HAP-1 (cell line): ENCODE measurements at regions not wholly inside any gene's neighbourhood (a gene's known extent, or its start where the extent isn't known, plus 50 kb on each side); places are given as distances from the start of the nearest gene placed in this dataset.

ENCODE experiments used
- DNase-seq, 2 experiments: peaks; one replicate each; pipeline ENCODE4 v3.0.0-alpha.2; 2016 to 2020; ENCODE audit warnings: low spot score in 2 of 2
- H3K27me3 ChIP-seq: fragments of 250-450 bp; sonication (Bioruptor Pico); 2 replicates; pipeline ENCODE4 v1.5.1; 2020; ENCODE audit warnings: low read depth, mild to moderate bottlenecking, moderate library complexity
- H3K36me3 ChIP-seq: fragments of 250-450 bp; sonication (Bioruptor Pico); replicated peaks from 2 replicates; pipeline ENCODE4 v1.5.1; 2020; ENCODE audit warnings: mild to moderate bottlenecking
- H3K4me1 ChIP-seq: fragments of 250-450 bp; sonication (Bioruptor Pico); 2 replicates; pipeline ENCODE4 v1.5.1; 2020; ENCODE audit warnings: mild to moderate bottlenecking
- H3K4me3 ChIP-seq: fragments of 250-450 bp; sonication (Bioruptor Pico); 2 replicates; pipeline ENCODE4 v1.5.1; 2020; ENCODE audit warnings: mild to moderate bottlenecking, moderate library complexity
- H3K9me3 ChIP-seq: fragments of 250-450 bp; sonication (Bioruptor Pico); 2 replicates; pipeline ENCODE4 v1.5.1; 2020; ENCODE audit warnings: mild to moderate bottlenecking, moderate library complexity
- in situ Hi-C: fragments of 300-500 bp; cut with MboI; formaldehyde crosslinking; loops from 3 replicates; pipeline ENCODE4 v1.14.3; 2020; ENCODE audit warnings: low sequenced_read_pairs, inconsistent platforms, mixed read lengths

DNA sequence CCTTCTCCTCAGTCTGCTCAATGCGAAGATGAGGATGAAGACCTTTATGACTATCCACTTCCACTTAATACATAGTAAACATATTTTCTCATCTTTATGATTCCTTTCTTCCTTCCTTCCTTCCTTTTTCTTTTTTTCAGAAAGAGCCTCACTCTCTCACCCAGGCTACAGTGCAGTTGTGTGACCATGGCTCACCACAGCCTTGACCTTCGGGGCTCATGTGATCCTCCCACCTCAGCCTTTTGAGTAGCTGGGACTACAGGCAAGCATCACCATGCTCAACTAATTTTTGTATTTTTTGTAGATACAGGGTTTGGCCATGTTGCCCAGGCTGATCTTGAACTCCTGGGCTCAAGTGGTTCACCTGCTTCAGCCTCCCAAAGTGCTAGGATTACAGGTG is 52.0 kb upstream of the RAP2B start:
- Histone ChIP-seq H3K4me1 (no peaks in the 10 kb centered on the region), H3K4me3 (no peak overlapping the region), H3K36me3 (no peaks in the 10 kb centered on the region), H3K27me3 (no peaks in the 10 kb centered on the region), H3K9me3 (no peaks in the 10 kb centered on the region)
- in situ Hi-C loops = no loop called here
- DNase-seq = no peak

DNA sequence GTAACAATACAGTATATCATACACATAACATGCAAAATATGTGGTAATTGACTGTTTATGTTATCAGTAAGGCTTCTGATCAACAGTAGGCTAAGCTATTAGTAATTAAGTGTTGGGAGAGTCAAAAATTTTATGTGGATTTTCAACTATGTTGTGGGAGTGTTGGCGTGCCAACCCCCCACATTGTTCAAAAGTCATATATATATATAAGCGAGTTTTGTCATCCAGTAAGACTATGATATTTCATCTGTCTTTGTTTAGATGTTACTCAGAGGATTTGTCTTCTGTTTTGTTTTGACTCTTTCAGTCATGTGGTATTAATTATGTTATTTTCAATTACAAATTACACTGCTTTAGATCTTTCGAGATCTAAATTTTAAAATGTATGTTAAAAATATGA is 51.0 kb upstream of the RAP2B start:
- Histone ChIP-seq H3K4me3 (no peak overlapping the region), H3K4me1 (peaks cover 4% of the 10 kb centered on the region; the same call in 1 of the 2 replicates), H3K9me3 (no peaks in the 10 kb centered on the region), H3K27me3 (no peaks in the 10 kb centered on the region), H3K36me3 (no peaks in the 10 kb centered on the region)
- in situ Hi-C loops = no loop called here
- DNase-seq = no peak
